Tibial nerve (tissue), 4 donors: ENCODE measurements at regions not wholly inside any gene's neighbourhood (a gene's known extent, or its start where the extent isn't known, plus 50 kb on each side); places are given as distances from the start of the nearest gene placed in this dataset.

Experiments
- DNase-seq, 2 donors: peaks; one replicate each; pipeline ENCODE4 v3.0.0-alpha.2; 2019; ENCODE audit warnings: low spot score in 2 of 2
- H3K27ac ChIP-seq, 4 donors: fragments of 200-600 bp; sonication (generic) in 3 of 4; one replicate each; pipeline ENCODE4 v1.5.1; 2017 to 2019; ENCODE audit warnings: mild to moderate bottlenecking in 1 of 4
- H3K27me3 ChIP-seq, 2 donors: fragments of 200-600 bp; sonication (generic) in 1 of 2; one replicate each; pipeline versions ENCODE4 v1.5.1 to v1.6.0; 2017 to 2019
- H3K36me3 ChIP-seq, 3 donors: fragments of 200-600 bp; sonication (generic); one replicate each; pipeline ENCODE4 v1.5.1; 2018 to 2019
- H3K4me1 ChIP-seq, 4 donors: fragments of 200-600 bp; sonication (generic) in 3 of 4; one replicate each; pipeline ENCODE4 v1.5.1; 2017 to 2019
- H3K4me3 ChIP-seq, 4 donors: fragments of 200-600 bp; sonication (generic) in 3 of 4; one replicate each; pipeline ENCODE4 v1.5.1; 2017 to 2019; ENCODE audit warnings: mild to moderate bottlenecking in 1 of 4, moderate library complexity in 1 of 4
- H3K9me3 ChIP-seq, 4 donors: fragments of 200-600 bp; sonication (generic) in 3 of 4; one replicate each; pipeline ENCODE4 v1.5.1; 2017 to 2019
- CTCF ChIP-seq, 5 experiments: fragments of 200-600 bp in 3 of 5; fragments of 450-650 bp in 2 of 5; sonication (generic) in 3 of 5; IDR thresholded peaks; one replicate each; pipeline ENCODE4 v1.5.1; 2016 to 2019; ENCODE audit warnings: antibody characterized with exemption in 5 of 5, mild to moderate bottlenecking in 3 of 5, moderate library complexity in 2 of 5
- EP300 ChIP-seq, 2 donors: sonication (generic); formaldehyde crosslinking; IDR thresholded peaks; one replicate each; pipeline ENCODE4 v1.6.1; 2017; ENCODE audit warnings: antibody characterized with exemption in 2 of 2, mild to moderate bottlenecking in 1 of 2
- POLR2A ChIP-seq, 2 donors: fragments of 450-650 bp; IDR thresholded peaks; one replicate each; pipeline ENCODE4 v1.6.1; 2017; ENCODE audit warnings: antibody characterized with exemption in 2 of 2, mild to moderate bottlenecking in 2 of 2, moderate library complexity in 2 of 2
- WGBS, 2 donors: methylation state at CpG; one replicate each; pipeline ENCODE4 v1.1.5; 2018; 5-methylcytosine and 5-hydroxymethylcytosine counted together

- H3K27me3 ChIP-seq = no peaks in the 10 kb centered on the region
- H3K27ac ChIP-seq = no peak overlapping the region
- DNase-seq = no peak
- no peaks in the 10 kb centered on the region for H3K36me3 ChIP-seq
- no peaks in the 10 kb centered on the region for H3K9me3 ChIP-seq
- H3K4me3 ChIP-seq = no peak overlapping the region
- WGBS, 2 donors = 60% methylated on average over 5 of the region's 5 CpGs
- peaks cover 0 to 5% (median 2%) of the 10 kb centered on the region in 4 donors for H3K4me1 ChIP-seq
- TF ChIP-seq EP300 (IDR thresholded peaks at IDR 0.05) = no peak
- no peak for TF ChIP-seq CTCF (IDR thresholded peaks at IDR 0.05)
- no peak for TF ChIP-seq POLR2A (IDR thresholded peaks at IDR 0.05)
Observed at GRCh38 chr14:31960039-31960438, 117.1 kb upstream of the ARHGAP5 start.

GRCh38 chr14:31961896-31962295 is 115.2 kb upstream of the ARHGAP5 start:
- TF ChIP-seq CTCF (IDR thresholded peaks at IDR 0.05) (no peak), POLR2A (IDR thresholded peaks at IDR 0.05) (no peak), EP300 (IDR thresholded peaks at IDR 0.05) (no peak)
- 87 to 92% methylated on average over 3 of the region's 3 CpGs for WGBS, 2 donors

GRCh38 chr14:31962920-31963319 is 114.2 kb upstream of the ARHGAP5 start:
- Histone ChIP-seq H3K4me1 (peaks cover 0 to 32% (median 12%) of the 10 kb centered on the region in 4 donors), H3K36me3 (no peaks in the 10 kb centered on the region), H3K27ac (no peak overlapping the region), H3K27me3 (no peaks in the 10 kb centered on the region), H3K9me3 (no peaks in the 10 kb centered on the region), H3K4me3 (no peak overlapping the region)
- TF ChIP-seq CTCF (IDR thresholded peaks at IDR 0.05) (no peak), EP300 (IDR thresholded peaks at IDR 0.05) (no peak)
- DNase-seq = no peak
- 80 to 87% methylated on average over 4 of the region's 4 CpGs for WGBS, 2 donors

More at GRCh38 chr14:31961896-31962295, 115.2 kb upstream of the ARHGAP5 start:
- Histone ChIP-seq H3K4me1 (peaks cover 0 to 21% (median 10%) of the 10 kb centered on the region in 4 donors), H3K27ac (no peak overlapping the region), H3K27me3 (no peaks in the 10 kb centered on the region), H3K4me3 (no peak overlapping the region), H3K9me3 (no peaks in the 10 kb centered on the region), H3K36me3 (no peaks in the 10 kb centered on the region)
- no peak for DNase-seq

GRCh38 chr14:31963587-31963986 is 113.5 kb upstream of the ARHGAP5 start:
- no peak overlapping the region for H3K4me3 ChIP-seq
- 77 to 80% methylated on average over 2 of the region's 2 CpGs for WGBS, 2 donors
- no peak for DNase-seq

GRCh38 chr14:31964490-31964889 is 112.6 kb upstream of the ARHGAP5 start:
- Histone ChIP-seq H3K4me3 (no peak overlapping the region), H3K27me3 (no peaks in the 10 kb centered on the region), H3K9me3 (no peaks in the 10 kb centered on the region), H3K4me1 (peaks cover 0 to 47% (median 17%) of the 10 kb centered on the region in 4 donors), H3K27ac (no peak overlapping the region), H3K36me3 (no peaks in the 10 kb centered on the region)
- TF ChIP-seq EP300 (IDR thresholded peaks at IDR 0.05) = no peak
- TF ChIP-seq POLR2A (IDR thresholded peaks at IDR 0.05) = no peak
- no peak for TF ChIP-seq CTCF (IDR thresholded peaks at IDR 0.05)
- WGBS, 2 donors = 99 to 100% methylated on average over 6 of the region's 6 CpGs
- no peak for DNase-seq

More at GRCh38 chr14:31963587-31963986, 113.5 kb upstream of the ARHGAP5 start:
- TF ChIP-seq EP300 (IDR thresholded peaks at IDR 0.05) (no peak), POLR2A (IDR thresholded peaks at IDR 0.05) (no peak), CTCF (IDR thresholded peaks at IDR 0.05) (no peak)
- Histone ChIP-seq H3K9me3 (no peaks in the 10 kb centered on the region), H3K27ac (no peak overlapping the region), H3K27me3 (no peaks in the 10 kb centered on the region), H3K4me1 (peaks cover 0 to 38% (median 15%) of the 10 kb centered on the region in 4 donors), H3K36me3 (no peaks in the 10 kb centered on the region)
